Colonic mucosa (tissue), 4 donors: ENCODE measurements at regions not wholly inside any gene's neighbourhood (a gene's known extent, or its start where the extent isn't known, plus 50 kb on each side); places are given as distances from the start of the nearest gene placed in this dataset.

ENCODE experiments used
- DNase-seq: peaks from one replicate; pipeline ENCODE4 v3.0.0-alpha.2; 2020
- H3K27ac ChIP-seq: fragments of 200-600 bp; one replicate; pipeline ENCODE4 v1.8.0; 2021
- H3K27me3 ChIP-seq: fragments of 200-600 bp; one replicate; pipeline ENCODE4 v1.8.0; 2021
- H3K36me3 ChIP-seq: fragments of 200-600 bp; one replicate; pipeline ENCODE4 v1.8.0; 2021
- H3K4me1 ChIP-seq: fragments of 200-600 bp; one replicate; pipeline ENCODE4 v1.8.0; 2021; ENCODE audit warnings: mild to moderate bottlenecking
- H3K4me3 ChIP-seq: fragments of 200-600 bp; one replicate; pipeline ENCODE4 v1.8.0; 2021
- H3K9ac ChIP-seq, 2 donors: one replicate each; pipeline ENCODE4 v1.7.0; 2013; ENCODE audit warnings: control low read depth in 2 of 2, low read depth in 2 of 2, low read length in 2 of 2
- H3K9me3 ChIP-seq: fragments of 200-600 bp; one replicate; pipeline ENCODE4 v1.8.0; 2021
- CTCF ChIP-seq: fragments of 200-600 bp; IDR thresholded peaks from one replicate; pipeline ENCODE4 v1.8.0; 2022; ENCODE audit warnings: antibody characterized with exemption, mild to moderate bottlenecking
- intact Hi-C: fragments of 100-400 bp; cut with DNase I; formaldehyde crosslinking; loops from one replicate; pipeline ENCODE4 v1.14.1; 2022
- donor health status: healthy.
- donor health status: DM: no; HTN: no; CAD: no.
- donor health status: DM: no; HTN: no; CAD: no.

- no peak overlapping the region for H3K4me3 ChIP-seq
- H3K9me3 ChIP-seq = no peaks in the 10 kb centered on the region
- TF ChIP-seq CTCF = no peak
- no peak overlapping the region for H3K9ac ChIP-seq
- H3K27ac ChIP-seq = no peak overlapping the region
- H3K4me1 ChIP-seq = no peaks in the 10 kb centered on the region
- no peaks in the 10 kb centered on the region for H3K36me3 ChIP-seq
- DNase-seq = no peak
- no peaks in the 10 kb centered on the region for H3K27me3 ChIP-seq
- intact Hi-C loops = no loop called here
Observed at GRCh38 chr18:77679869-77680268, 430.2 kb downstream of the GALR1 start.

GRCh38 chr18:77700051-77700450 lies 450.4 kb downstream of the GALR1 start:
- Histone ChIP-seq H3K27me3 (no peaks in the 10 kb centered on the region), H3K27ac (no peak overlapping the region), H3K9ac (no peak overlapping the region), H3K4me1 (no peaks in the 10 kb centered on the region), H3K36me3 (no peaks in the 10 kb centered on the region), H3K4me3 (no peak overlapping the region), H3K9me3 (no peaks in the 10 kb centered on the region)
- intact Hi-C loops = no loop called here
- DNase-seq = no peak
- TF ChIP-seq CTCF = no peak

- intact Hi-C loops = no loop called here
- H3K4me1 ChIP-seq = no peaks in the 10 kb centered on the region
- no peaks in the 10 kb centered on the region for H3K9me3 ChIP-seq
- no peaks in the 10 kb centered on the region for H3K27me3 ChIP-seq
- no peak overlapping the region for H3K4me3 ChIP-seq
- H3K9ac ChIP-seq = no peak overlapping the region
- no peak overlapping the region for H3K27ac ChIP-seq
- TF ChIP-seq CTCF = no peak
- DNase-seq = no peak
- no peaks in the 10 kb centered on the region for H3K36me3 ChIP-seq
Observed at GRCh38 chr18:77701977-77702376, 452.3 kb downstream of the GALR1 start.

GRCh38 chr18:77702686-77703085 lies 453.0 kb downstream of the GALR1 start:
- intact Hi-C loops = no loop called here
- H3K36me3 ChIP-seq = no peaks in the 10 kb centered on the region
- no peak for TF ChIP-seq CTCF

GRCh38 chr18:77705301-77705700 lies 455.7 kb downstream of the GALR1 start:
- intact Hi-C loops = no loop called here
- no peaks in the 10 kb centered on the region for H3K27me3 ChIP-seq
- no peak for DNase-seq
- H3K4me1 ChIP-seq = no peaks in the 10 kb centered on the region
- H3K4me3 ChIP-seq = no peak overlapping the region
- no peaks in the 10 kb centered on the region for H3K36me3 ChIP-seq
- H3K9ac ChIP-seq = no peak overlapping the region
- H3K27ac ChIP-seq = no peak overlapping the region
- TF ChIP-seq CTCF = no peak
- no peaks in the 10 kb centered on the region for H3K9me3 ChIP-seq

More at GRCh38 chr18:77702686-77703085, 453.0 kb downstream of the GALR1 start:
- H3K4me3 ChIP-seq = no peak overlapping the region
- H3K27ac ChIP-seq = no peak overlapping the region
- H3K9ac ChIP-seq = no peak overlapping the region
- no peaks in the 10 kb centered on the region for H3K27me3 ChIP-seq
- H3K9me3 ChIP-seq = no peaks in the 10 kb centered on the region
- no peaks in the 10 kb centered on the region for H3K4me1 ChIP-seq
- DNase-seq = no peak
